Calu3 (cell line): ENCODE measurements at regions not wholly inside any gene's neighbourhood (a gene's known extent, or its start where the extent isn't known, plus 50 kb on each side); places are given as distances from the start of the nearest gene placed in this dataset.

ENCODE experiments used
- BruUV-seq: library from RNA; stranded (reverse); fragments of 400-500 nt; replicated peaks from 2 replicates; lab custom pipeline; 2021; lab: Mats Ljungman, UMichigan
- CTCF ChIA-PET: fragments of 300-600 bp; sonication (Branson Sonifier 250); formaldehyde crosslinking; loops from one replicate; lab custom pipeline; 2022; ENCODE audit warnings: antibody characterized with exemption; lab: Charles Lee
- DNase-seq: peaks from one replicate; pipeline ENCODE4 v3.0.0; 2022
- H3K27ac Mint-ChIP-seq: one replicate; pipeline ENCODE4 v1.8.0; 2022; ENCODE audit warnings: mixed read lengths; ENCODE audit not compliant: unreplicated experiment
- H3K27me3 Mint-ChIP-seq: one replicate; pipeline ENCODE4 v1.8.0; 2022; ENCODE audit warnings: mixed read lengths; ENCODE audit not compliant: unreplicated experiment
- H3K36me3 Mint-ChIP-seq: one replicate; pipeline ENCODE4 v1.8.0; 2022; ENCODE audit warnings: mild to moderate bottlenecking, moderate library complexity, mixed read lengths; ENCODE audit not compliant: insufficient read depth, unreplicated experiment
- H3K4me1 Mint-ChIP-seq: one replicate; pipeline ENCODE4 v1.8.0; 2022; ENCODE audit warnings: mild to moderate bottlenecking, low read depth, mixed read lengths; ENCODE audit not compliant: unreplicated experiment
- H3K4me3 Mint-ChIP-seq: one replicate; pipeline ENCODE4 v1.8.0; 2022; ENCODE audit warnings: mild to moderate bottlenecking, low read depth, moderate library complexity, mixed read lengths; ENCODE audit not compliant: unreplicated experiment
- H3K9me3 Mint-ChIP-seq: one replicate; pipeline ENCODE4 v1.8.0; 2022; ENCODE audit warnings: low read depth, mixed read lengths; ENCODE audit not compliant: unreplicated experiment
- intact Hi-C: fragments of 100-400 bp; cut with micrococcal nuclease; formaldehyde crosslinking; loops from one replicate; pipeline ENCODE4 v1.10.0; 2022; ENCODE audit not compliant: unreplicated experiment
- TF ChIP-seq, protein P1 (sequence below): fragments of 200-600 bp; IDR thresholded peaks from one replicate; pipeline ENCODE4 v1.8.0; 2022; ENCODE audit warnings: antibody characterized with exemption; ENCODE audit not compliant: unreplicated experiment

DNA sequence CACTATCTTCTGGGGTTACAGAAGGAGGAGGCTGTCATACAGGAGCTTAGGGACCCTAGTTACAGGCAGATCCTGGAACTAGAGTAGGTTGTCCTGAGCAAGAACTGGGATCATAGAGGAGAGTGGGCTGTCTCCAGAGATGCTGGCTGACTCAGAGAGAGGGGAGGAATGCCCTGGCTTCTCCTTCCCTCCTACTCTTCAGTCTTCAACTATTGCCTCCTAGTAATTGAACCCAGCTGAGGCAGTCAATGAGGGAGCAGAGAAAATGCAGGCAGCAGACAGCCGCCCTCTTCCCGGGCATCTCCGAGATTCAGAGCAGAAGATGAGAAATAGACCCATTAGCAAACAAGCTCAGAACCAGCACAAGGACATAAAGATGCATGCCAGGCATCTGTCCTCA lies 118.3 kb upstream of the PDE5A start:
- TF ChIP-seq, protein P1, sequence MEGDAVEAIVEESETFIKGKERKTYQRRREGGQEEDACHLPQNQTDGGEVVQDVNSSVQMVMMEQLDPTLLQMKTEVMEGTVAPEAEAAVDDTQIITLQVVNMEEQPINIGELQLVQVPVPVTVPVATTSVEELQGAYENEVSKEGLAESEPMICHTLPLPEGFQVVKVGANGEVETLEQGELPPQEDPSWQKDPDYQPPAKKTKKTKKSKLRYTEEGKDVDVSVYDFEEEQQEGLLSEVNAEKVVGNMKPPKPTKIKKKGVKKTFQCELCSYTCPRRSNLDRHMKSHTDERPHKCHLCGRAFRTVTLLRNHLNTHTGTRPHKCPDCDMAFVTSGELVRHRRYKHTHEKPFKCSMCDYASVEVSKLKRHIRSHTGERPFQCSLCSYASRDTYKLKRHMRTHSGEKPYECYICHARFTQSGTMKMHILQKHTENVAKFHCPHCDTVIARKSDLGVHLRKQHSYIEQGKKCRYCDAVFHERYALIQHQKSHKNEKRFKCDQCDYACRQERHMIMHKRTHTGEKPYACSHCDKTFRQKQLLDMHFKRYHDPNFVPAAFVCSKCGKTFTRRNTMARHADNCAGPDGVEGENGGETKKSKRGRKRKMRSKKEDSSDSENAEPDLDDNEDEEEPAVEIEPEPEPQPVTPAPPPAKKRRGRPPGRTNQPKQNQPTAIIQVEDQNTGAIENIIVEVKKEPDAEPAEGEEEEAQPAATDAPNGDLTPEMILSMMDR = no peak
- H3K36me3 Mint-ChIP-seq = no peaks in the 10 kb centered on the region
- no peaks in the 10 kb centered on the region for H3K9me3 Mint-ChIP-seq
- intact Hi-C loops = no loop called here
- no TSS peak for BruUV-seq
- DNase-seq = no peak
- H3K27me3 Mint-ChIP-seq = no peaks in the 10 kb centered on the region
- CTCF ChIA-PET = no interaction called here
- no peak overlapping the region for H3K4me3 Mint-ChIP-seq
- no peak overlapping the region for H3K27ac Mint-ChIP-seq
- no peaks in the 10 kb centered on the region for H3K4me1 Mint-ChIP-seq

DNA sequence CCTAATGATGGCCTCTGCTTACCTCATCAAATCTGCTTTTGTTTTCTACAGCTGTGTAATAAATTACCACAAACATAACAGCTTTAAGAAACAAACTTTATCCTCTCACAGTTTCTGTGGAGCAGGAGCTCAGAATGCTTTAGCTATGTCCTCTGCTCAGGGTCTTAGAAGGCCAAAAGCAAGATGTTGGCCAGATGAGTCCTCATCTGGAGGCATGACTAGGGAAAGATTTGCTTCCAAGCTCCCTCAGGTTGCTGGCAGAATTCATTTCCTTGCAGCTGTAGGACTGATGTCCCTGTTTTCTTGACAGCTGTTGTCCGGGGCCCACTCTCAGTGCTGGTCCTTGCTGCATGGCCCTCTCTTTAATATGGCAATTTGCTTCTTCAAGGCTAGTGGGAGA lies 116.7 kb upstream of the PDE5A start:
- no peak overlapping the region for H3K4me3 Mint-ChIP-seq
- H3K27ac Mint-ChIP-seq = no peak overlapping the region
- CTCF ChIA-PET = no interaction called here
- H3K9me3 Mint-ChIP-seq = no peaks in the 10 kb centered on the region
- TF ChIP-seq, protein P1 = no peak
- no TSS peak for BruUV-seq
- DNase-seq = no peak
- intact Hi-C loops = no loop called here
- no peaks in the 10 kb centered on the region for H3K36me3 Mint-ChIP-seq
- H3K27me3 Mint-ChIP-seq = no peaks in the 10 kb centered on the region
- H3K4me1 Mint-ChIP-seq = no peaks in the 10 kb centered on the region

DNA sequence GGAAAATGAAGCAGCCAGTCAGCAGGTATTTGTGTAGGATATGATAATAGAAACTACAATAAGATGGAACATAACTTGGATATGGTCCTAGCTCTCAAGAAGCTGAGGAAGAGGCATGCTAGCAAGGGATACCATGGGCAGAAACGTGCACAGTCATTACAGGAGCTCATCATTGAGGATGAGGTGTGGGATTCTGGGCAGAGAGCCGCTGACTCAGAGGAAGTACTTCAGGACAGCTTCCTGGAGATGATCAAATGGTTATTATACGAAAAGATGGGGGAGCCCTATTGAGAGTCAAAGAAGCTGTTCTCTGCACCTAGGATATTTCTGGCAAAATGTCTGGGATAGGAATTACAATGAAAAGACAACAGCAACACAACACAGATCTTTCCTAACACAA lies 116.0 kb upstream of the PDE5A start:
- TF ChIP-seq, protein P1 = no peak
- H3K4me1 Mint-ChIP-seq = no peaks in the 10 kb centered on the region
- intact Hi-C loops = no loop called here
- no peaks in the 10 kb centered on the region for H3K36me3 Mint-ChIP-seq
- CTCF ChIA-PET = no interaction called here
- H3K4me3 Mint-ChIP-seq = no peak overlapping the region
- BruUV-seq = no TSS peak
- no peak overlapping the region for H3K27ac Mint-ChIP-seq
- no peaks in the 10 kb centered on the region for H3K9me3 Mint-ChIP-seq
- DNase-seq = no peak
- H3K27me3 Mint-ChIP-seq = no peaks in the 10 kb centered on the region

DNA sequence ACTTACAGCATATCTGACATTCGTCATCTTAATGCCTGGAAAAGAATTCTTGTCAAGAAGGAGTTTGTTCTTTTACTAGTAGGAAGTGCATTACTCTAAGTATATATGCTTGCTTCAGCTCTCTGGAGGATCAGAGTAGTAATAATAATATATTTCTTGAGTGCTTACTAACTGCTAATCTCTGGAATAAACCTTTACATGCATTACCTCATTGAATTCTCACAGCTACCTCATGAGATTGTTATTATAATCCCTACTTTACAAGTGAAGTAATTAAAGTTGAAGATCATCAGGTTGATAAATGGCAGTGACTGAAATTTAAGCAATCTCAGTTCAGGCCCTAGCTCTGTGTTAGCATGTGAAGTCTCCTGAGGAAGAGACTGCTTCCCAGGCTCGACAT lies 115.0 kb upstream of the PDE5A start:
- no peak for DNase-seq
- CTCF ChIA-PET = no interaction called here
- TF ChIP-seq, protein P1 = no peak
- Mint-ChIP-seq H3K9me3 (no peaks in the 10 kb centered on the region), H3K27me3 (no peaks in the 10 kb centered on the region), H3K27ac (no peak overlapping the region), H3K4me1 (no peaks in the 10 kb centered on the region), H3K4me3 (no peak overlapping the region), H3K36me3 (no peaks in the 10 kb centered on the region)
- BruUV-seq = no TSS peak
- intact Hi-C loops = no loop called here
